HEK293T (cell line): ENCODE measurements at regions not wholly inside any gene's neighbourhood (a gene's known extent, or its start where the extent isn't known, plus 50 kb on each side); places are given as distances from the start of the nearest gene placed in this dataset.

ENCODE experiments used
- BHLHE40 ChIP-seq: fragments of 450-650 bp; IDR thresholded peaks from 2 replicates; pipeline ENCODE4 v1.6.1; 2016; ENCODE audit warnings: mild to moderate bottlenecking, moderate library complexity, borderline replicate concordance
- HDGF ChIP-seq: fragments of 450-650 bp; IDR thresholded peaks from 2 replicates; pipeline ENCODE4 v1.6.1; 2017; ENCODE audit warnings: antibody characterized with exemption, borderline replicate concordance
- SP1 ChIP-seq: fragments of 450-650 bp; IDR thresholded peaks from 2 replicates; pipeline ENCODE4 v1.6.1; 2017
- SUZ12 ChIP-seq: fragments of 450-650 bp; IDR thresholded peaks from 2 replicates; pipeline ENCODE4 v1.6.1; 2016; ENCODE audit warnings: mild to moderate bottlenecking
- TARDBP ChIP-seq: fragments of 450-650 bp; IDR thresholded peaks from 2 replicates; pipeline ENCODE4 v1.6.1; 2016

- TF ChIP-seq SP1 (no peak), SUZ12 (no peak), TARDBP (no peak), HDGF (no peak), BHLHE40 (no peak)
These were observed 116.1 kb upstream of the NAMPT start for GRCh38 chr7:106400923-106401322.
